HepG2 (cell line): ENCODE measurements at regions not wholly inside any gene's neighbourhood (a gene's known extent, or its start where the extent isn't known, plus 50 kb on each side); places are given as distances from the start of the nearest gene placed in this dataset.

Experiments
- ATAC-seq: fragments of 200-7000 bp; cut with Tn5 transposase; 3 replicates; pipeline ENCODE4 v1.9.1; 2020; ENCODE audit warnings: mild to moderate bottlenecking, moderate library complexity
- BruUV-seq: library from RNA; stranded (reverse); fragments of 400-500 nt; replicated peaks from 2 replicates; lab custom pipeline; 2021; lab: Mats Ljungman, UMichigan
- CTCF ChIA-PET: fragments of 300-600 bp; formaldehyde crosslinking; extraction: SDS; loops from one replicate; lab custom pipeline; 2021; ENCODE audit warnings: low total read pairs, inconsistent platforms, low intra/inter-chr PET ratio; lab: Yijun Ruan, JAX
- POLR2A ChIA-PET: fragments of 350-600 bp; sonication (Branson Sonifier 250); formaldehyde crosslinking; loops from one replicate; lab custom pipeline; 2020; ENCODE audit warnings: antibody characterized with exemption, inconsistent platforms; lab: Yijun Ruan, JAX
- DNase-seq: peaks from one replicate; pipeline ENCODE4 v3.0.0-alpha.2; 2015; ENCODE audit warnings: low spot score
- FAIRE-seq: peaks from 3 replicates; lab custom pipeline; 2011; peaks lifted over from hg19 to GRCh38; lab: Jason Lieb, UNC
- H2AFZ ChIP-seq: one replicate; pipeline ENCODE4 v1.6.1; 2011; ENCODE audit warnings: low read length, inconsistent platforms
- H3K27ac ChIP-seq: fragments of 300-600 bp; 3 replicates; pipeline ENCODE4 v1.8.0; 2011; ENCODE audit warnings: mixed run types, mild to moderate bottlenecking, mixed read lengths, low read length, inconsistent platforms; ENCODE audit not compliant: insufficient read depth; ENCODE audit errors: extremely low read length
- H3K27me3 ChIP-seq, 2 experiments: fragments of 200-600 bp in 1 of 2; 2 replicates in 1 of 2; 3 replicates in 1 of 2; pipeline versions ENCODE4 v1.6.0 to v1.8.0; 2011; ENCODE audit warnings: low read length in 2 of 2, mild to moderate bottlenecking in 2 of 2, moderate library complexity in 2 of 2, inconsistent platforms in 1 of 2; ENCODE audit not compliant: insufficient read depth in 2 of 2, control insufficient read depth in 1 of 2
- H3K36me3 ChIP-seq, 2 experiments: fragments of 200-600 bp in 1 of 2; replicated peaks in 1 of 2; 2 replicates in 1 of 2; 3 replicates in 1 of 2; pipeline versions ENCODE4 v1.5.1 to v1.8.0; 2011; ENCODE audit warnings: low read length in 2 of 2, inconsistent platforms in 1 of 2; ENCODE audit not compliant: insufficient read depth in 2 of 2, control insufficient read depth in 1 of 2
- H3K4me1 ChIP-seq: 2 replicates; pipeline ENCODE4 v1.5.1; 2012; ENCODE audit warnings: low read length, inconsistent platforms; ENCODE audit not compliant: insufficient read depth
- H3K4me2 ChIP-seq: 2 replicates; pipeline ENCODE4 v1.6.0; 2011; ENCODE audit warnings: low read depth, low read length, inconsistent platforms
- H3K4me3 ChIP-seq, 3 experiments: fragments of 200-600 bp in 1 of 3; sonication (generic), shearing (Covaris generic) in 1 of 3; replicated peaks in 1 of 3; 2 replicates each; pipeline ENCODE4 v1.5.1; 2011 to 2016; ENCODE audit warnings: low read length in 3 of 3, inconsistent platforms in 2 of 3, low read depth in 2 of 3, mild to moderate bottlenecking in 2 of 3, control low read depth in 1 of 3, mixed read lengths in 1 of 3; ENCODE audit not compliant: insufficient read depth in 1 of 3
- H3K79me2 ChIP-seq: one replicate; pipeline ENCODE4 v1.6.1; 2011; ENCODE audit warnings: low read length, inconsistent platforms; ENCODE audit not compliant: insufficient read depth
- H3K9ac ChIP-seq: 2 replicates; pipeline ENCODE4 v1.6.0; 2011; ENCODE audit warnings: mild to moderate bottlenecking, low read depth, low read length, inconsistent platforms; ENCODE audit not compliant: insufficient read depth
- H3K9me3 ChIP-seq: 2 replicates; pipeline ENCODE4 v1.5.1; 2012; ENCODE audit warnings: mild to moderate bottlenecking, low read length
- H4K20me1 ChIP-seq: 2 replicates; pipeline ENCODE4 v1.6.0; 2011; ENCODE audit warnings: inconsistent platforms, mild to moderate bottlenecking, low read length, moderate library complexity; ENCODE audit not compliant: insufficient read depth
- CENPX ChIP-seq: sonication (generic); formaldehyde crosslinking; IDR thresholded peaks from 2 replicates; pipeline ENCODE4 v1.9.0; 2021; ENCODE audit warnings: mild to moderate bottlenecking, missing genetic modification reagents, moderate library complexity
- FOSL1 ChIP-seq: sonication (generic); formaldehyde crosslinking; IDR thresholded peaks from 2 replicates; pipeline ENCODE4 v1.9.0; 2021; ENCODE audit warnings: missing genetic modification reagents, borderline replicate concordance
- NFIC ChIP-seq: IDR thresholded peaks from 2 replicates; pipeline ENCODE4 v1.6.1; 2012; ENCODE audit warnings: mild to moderate bottlenecking, low read length, inconsistent platforms
- TIGD3 ChIP-seq: sonication (generic); formaldehyde crosslinking; IDR thresholded peaks from 2 replicates; pipeline ENCODE4 v1.5.1; 2020; ENCODE audit warnings: mild to moderate bottlenecking, missing genetic modification reagents, borderline replicate concordance
- TOPORS ChIP-seq: sonication (generic); formaldehyde crosslinking; IDR thresholded peaks from 2 replicates; pipeline ENCODE4 v1.8.0; 2023; ENCODE audit warnings: mild to moderate bottlenecking, missing genetic modification reagents
- ZFY ChIP-seq: sonication (generic); formaldehyde crosslinking; IDR thresholded peaks from 2 replicates; pipeline ENCODE4 v1.4.0; 2020; ENCODE audit warnings: missing genetic modification reagents
- ZHX2 ChIP-seq, 2 experiments: sonication (generic) in 1 of 2; formaldehyde crosslinking in 1 of 2; IDR thresholded peaks; 2 replicates each; pipeline versions ENCODE4 v1.6.1 to v1.9.0; 2014 to 2022; ENCODE audit warnings: antibody characterized with exemption in 1 of 2, borderline replicate concordance in 1 of 2, inconsistent platforms in 1 of 2, low read depth in 1 of 2, missing genetic modification reagents in 1 of 2
- WGBS: methylation state at CpG from one replicate; pipeline ENCODE4 v1.1.6; 2017; ENCODE audit warnings: low lambda C conversion rate; 5-methylcytosine and 5-hydroxymethylcytosine counted together
- in situ Hi-C: cut with HindIII; loops from 2 replicates; pipeline ENCODE4 v1.10.0; 2017; ENCODE audit warnings: low pct_unique_long_range_greater_than_20kb; ENCODE audit not compliant: extremely low pct_ligation_motif_present
- intact Hi-C: fragments of 100-400 bp; cut with micrococcal nuclease; formaldehyde crosslinking; loops from one replicate; pipeline ENCODE4 v1.10.0; 2022; ENCODE audit not compliant: unreplicated experiment

- no peak for TF ChIP-seq ZHX2 (IDR thresholded peaks at IDR 0.05; ENCODE audit: low read depth)
- no peak for TF ChIP-seq ZHX2 (CRISPR knock-in tag; IDR thresholded peaks at IDR 0.05; ENCODE audit: borderline replicate concordance)
Measured at GRCh38 chr13:87893186-87893585, 222.0 kb downstream of the SLITRK5 start (continued).

GRCh38 chr13:87894059-87894458 lies 222.9 kb downstream of the SLITRK5 start:
- no peak for DNase-seq
- H3K9ac ChIP-seq, result no peak overlapping the region
- CTCF ChIA-PET, result no interaction called here
- H4K20me1 ChIP-seq, result no peaks in the 10 kb centered on the region
- 0% methylated on average over 2 of the region's 2 CpGs for WGBS
- H3K27ac ChIP-seq, result no peak overlapping the region
- POLR2A ChIA-PET, result no interaction called here
- no peak for TF ChIP-seq CENPX
- TF ChIP-seq FOSL1 (CRISPR knock-in tag), result no peak
- TF ChIP-seq NFIC, result no peak
- TF ChIP-seq ZFY, result no peak
- TF ChIP-seq TOPORS, result no peak
- TF ChIP-seq TIGD3 (CRISPR knock-in tag), result no peak
- H3K4me3 ChIP-seq, result no peak overlapping the region
- H3K9me3 ChIP-seq, result no peaks in the 10 kb centered on the region
- no peak for ATAC-seq
- H3K27me3 ChIP-seq, result no peaks in the 10 kb centered on the region
- no peak for FAIRE-seq
- H2AFZ ChIP-seq, result no peak overlapping the region
- H3K4me2 ChIP-seq, result no peak overlapping the region
- BruUV-seq, result no TSS peak
- no peaks in the 10 kb centered on the region for H3K4me1 ChIP-seq
- in situ Hi-C loops (no loop called here), intact Hi-C loops (no loop called here)
- no peaks in the 10 kb centered on the region for H3K79me2 ChIP-seq
- no peaks in the 10 kb centered on the region for H3K36me3 ChIP-seq
